Thyroid gland (tissue), 4 donors: ENCODE measurements at regions not wholly inside any gene's neighbourhood (a gene's known extent, or its start where the extent isn't known, plus 50 kb on each side); places are given as distances from the start of the nearest gene placed in this dataset.

ENCODE experiments used
- CTCF ChIP-seq, 6 experiments: fragments of 200-600 bp in 3 of 6; fragments of 450-650 bp in 3 of 6; sonication (generic) in 3 of 6; IDR thresholded peaks; one replicate each; pipeline ENCODE4 v1.5.1; 2016 to 2019; ENCODE audit warnings: antibody characterized with exemption in 6 of 6, mild to moderate bottlenecking in 2 of 6, inconsistent platforms in 1 of 6, moderate library complexity in 1 of 6
- POLR2A ChIP-seq, 2 donors: fragments of 450-650 bp; IDR thresholded peaks; one replicate each; pipeline ENCODE4 v1.6.1; 2017; ENCODE audit warnings: antibody characterized with exemption in 2 of 2, mild to moderate bottlenecking in 2 of 2, moderate library complexity in 1 of 2

- no peak for TF ChIP-seq CTCF (IDR thresholded peaks at IDR 0.05)
- TF ChIP-seq POLR2A (IDR thresholded peaks at IDR 0.05): no peak
These were observed 470.4 kb downstream of the CDH26 start for GRCh38 chr20:60428651-60429050.
